ENCODE measurements at regions not wholly inside any gene's neighbourhood (a gene's known extent, or its start where the extent isn't known, plus 50 kb on each side); places are given as distances from the start of the nearest gene placed in this dataset.
"Not testable (repeated sequence)": the region's sequence is repeated elsewhere in the genome, so short reads cannot be mapped to it uniquely, and the experiment has no call there.

DNA sequence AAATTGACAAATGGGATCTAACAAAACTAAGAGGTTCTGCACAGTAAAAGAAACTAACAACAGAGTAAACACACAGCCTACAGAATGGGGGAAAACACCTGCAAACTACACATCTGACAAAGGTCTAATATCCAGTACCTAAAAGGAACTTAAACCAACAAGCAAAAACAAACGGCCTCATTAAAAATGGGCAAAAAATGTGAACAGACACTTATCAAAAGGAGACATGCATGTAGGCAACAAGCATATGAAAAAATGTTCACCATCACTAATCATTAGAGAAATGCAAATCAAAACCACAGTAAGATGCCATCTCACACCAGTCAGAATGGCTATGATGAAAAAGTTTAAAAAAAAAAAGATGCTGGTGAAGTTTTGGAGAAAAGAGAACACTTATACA, 197.4 kb downstream of the KBTBD2 start:
- Histone ChIP-seq H3K36me3 (no peaks in the 10 kb centered on the region), H3K27ac (no peak overlapping the region), H3K9me3 (no peaks in the 10 kb centered on the region), H3K27me3 (no peaks in the 10 kb centered on the region), H3K4me3 (no peak overlapping the region), H3K4me1 (peaks cover 7% of the 10 kb centered on the region)
- TF ChIP-seq EP300 (IDR thresholded peaks at IDR 0.05) (no peak), POLR2AphosphoS5 (IDR thresholded peaks at IDR 0.05) (no peak), POLR2A (IDR thresholded peaks at IDR 0.05) (no peak)
- TF ChIP-seq, protein P1, sequence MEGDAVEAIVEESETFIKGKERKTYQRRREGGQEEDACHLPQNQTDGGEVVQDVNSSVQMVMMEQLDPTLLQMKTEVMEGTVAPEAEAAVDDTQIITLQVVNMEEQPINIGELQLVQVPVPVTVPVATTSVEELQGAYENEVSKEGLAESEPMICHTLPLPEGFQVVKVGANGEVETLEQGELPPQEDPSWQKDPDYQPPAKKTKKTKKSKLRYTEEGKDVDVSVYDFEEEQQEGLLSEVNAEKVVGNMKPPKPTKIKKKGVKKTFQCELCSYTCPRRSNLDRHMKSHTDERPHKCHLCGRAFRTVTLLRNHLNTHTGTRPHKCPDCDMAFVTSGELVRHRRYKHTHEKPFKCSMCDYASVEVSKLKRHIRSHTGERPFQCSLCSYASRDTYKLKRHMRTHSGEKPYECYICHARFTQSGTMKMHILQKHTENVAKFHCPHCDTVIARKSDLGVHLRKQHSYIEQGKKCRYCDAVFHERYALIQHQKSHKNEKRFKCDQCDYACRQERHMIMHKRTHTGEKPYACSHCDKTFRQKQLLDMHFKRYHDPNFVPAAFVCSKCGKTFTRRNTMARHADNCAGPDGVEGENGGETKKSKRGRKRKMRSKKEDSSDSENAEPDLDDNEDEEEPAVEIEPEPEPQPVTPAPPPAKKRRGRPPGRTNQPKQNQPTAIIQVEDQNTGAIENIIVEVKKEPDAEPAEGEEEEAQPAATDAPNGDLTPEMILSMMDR (IDR thresholded peaks at IDR 0.05): no peak
- 88% methylated on average over 1 of the region's 1 CpG for WGBS
- no peak for DNase-seq (ENCODE audit: low spot score in 2 of 2)

DNA sequence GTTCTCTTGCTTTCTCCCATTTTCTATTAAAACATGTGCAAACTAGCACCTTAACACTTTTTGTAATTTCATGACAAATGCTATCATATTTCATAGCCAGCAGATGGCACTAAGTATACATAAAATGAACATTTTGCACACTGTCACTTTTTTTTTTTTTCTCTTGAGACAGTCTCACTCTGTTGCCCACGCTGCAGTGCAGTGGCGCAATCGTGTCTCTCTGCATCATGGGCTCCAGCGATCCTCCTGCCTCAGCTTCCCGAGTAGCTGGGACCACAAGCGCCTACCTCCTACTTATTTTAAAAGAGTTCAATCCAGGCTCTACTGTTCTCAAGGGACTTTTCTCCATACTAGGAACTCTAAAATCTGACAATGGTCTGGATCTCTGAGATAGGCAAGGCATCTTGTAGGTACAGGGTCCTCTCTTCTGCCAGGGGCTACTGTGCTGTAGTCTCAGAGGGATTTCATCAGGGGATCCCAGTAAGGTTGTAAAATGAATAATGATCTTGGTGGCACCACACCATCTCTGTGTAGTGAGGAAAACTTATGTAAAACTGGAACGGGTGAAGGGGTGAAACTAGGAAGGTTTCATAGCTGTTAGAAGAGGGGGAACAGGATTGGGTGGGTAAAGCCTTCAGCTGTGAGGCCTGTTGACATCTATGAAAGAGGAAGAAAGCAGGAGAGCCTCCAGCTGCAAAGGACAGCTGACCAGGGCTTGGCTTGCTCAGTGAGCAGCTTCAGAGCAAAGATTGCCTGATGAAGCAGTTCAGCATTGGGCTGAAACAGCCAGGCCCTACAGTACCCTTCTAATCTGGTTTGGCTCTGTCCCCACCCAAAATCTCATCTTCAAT, 196.9 kb downstream of the AVL9 start:
- DNase-seq (ENCODE audit: low spot score in 2 of 2); H3K36me3 ChIP-seq; H3K4me1 ChIP-seq; H3K27ac ChIP-seq; H3K9me3 ChIP-seq; H3K27me3 ChIP-seq; H3K4me3 ChIP-seq: not testable (repeated sequence)
- 16% methylated on average over 7 of the region's 7 CpGs for WGBS

DNA sequence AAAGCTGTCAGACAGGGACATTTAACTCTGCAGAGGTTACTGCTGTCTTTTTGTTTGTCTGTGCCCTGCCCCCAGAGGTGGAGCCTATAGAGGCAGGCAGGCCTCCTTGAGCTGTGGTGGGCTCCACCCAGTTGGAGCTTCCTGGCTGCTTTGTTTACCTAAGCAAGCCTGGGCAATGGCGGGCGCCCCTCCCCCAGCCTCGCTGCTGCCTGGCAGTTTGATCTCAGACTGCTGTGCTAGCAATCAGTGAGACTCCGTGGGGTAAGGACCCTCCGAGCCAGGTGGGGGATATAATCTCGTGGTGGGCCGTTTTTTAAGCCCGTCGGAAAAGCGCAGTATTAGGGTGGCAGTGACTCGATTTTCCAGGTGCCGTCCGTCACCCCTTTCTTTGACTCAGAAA, 192.8 kb downstream of the AVL9 start:
- H3K9me3 ChIP-seq; H3K27me3 ChIP-seq; H3K36me3 ChIP-seq; H3K4me3 ChIP-seq; DNase-seq (ENCODE audit: low spot score in 2 of 2); H3K27ac ChIP-seq; H3K4me1 ChIP-seq: not testable (repeated sequence)
- WGBS: 93% methylated on average over 13 of the region's 13 CpGs

DNA sequence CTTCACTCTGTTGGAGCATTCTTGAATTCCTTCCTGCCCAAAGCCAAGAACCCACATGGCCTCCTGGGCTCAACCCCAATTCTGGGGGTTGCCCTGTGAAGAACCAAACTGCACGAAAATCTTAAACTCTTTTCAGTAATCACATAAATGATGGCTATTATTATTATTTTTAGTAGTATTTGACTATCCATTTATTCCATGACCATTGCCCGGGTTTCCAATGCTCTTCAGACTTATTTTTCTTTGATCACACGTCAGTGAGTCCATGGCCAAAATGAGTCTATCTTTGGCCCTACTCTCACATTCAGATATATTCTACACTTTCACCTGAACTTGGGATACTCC, 185.9 kb downstream of the AVL9 start:
- no peak overlapping the region for H3K4me3 ChIP-seq
- H3K9me3 ChIP-seq: no peaks in the 10 kb centered on the region
- H3K27me3 ChIP-seq: no peaks in the 10 kb centered on the region
- 44% methylated on average over 3 of the region's 3 CpGs for WGBS
- H3K4me1 ChIP-seq: no peaks in the 10 kb centered on the region
- DNase-seq (ENCODE audit: low spot score in 2 of 2): no peak
- no peak for TF ChIP-seq POLR2A (IDR thresholded peaks at IDR 0.05)
- no peak for TF ChIP-seq POLR2AphosphoS5 (IDR thresholded peaks at IDR 0.05)
- TF ChIP-seq, protein P1 (IDR thresholded peaks at IDR 0.05): no peak
- TF ChIP-seq EP300 (IDR thresholded peaks at IDR 0.05): no peak
- H3K27ac ChIP-seq: no peak overlapping the region
- H3K36me3 ChIP-seq: no peaks in the 10 kb centered on the region

DNA sequence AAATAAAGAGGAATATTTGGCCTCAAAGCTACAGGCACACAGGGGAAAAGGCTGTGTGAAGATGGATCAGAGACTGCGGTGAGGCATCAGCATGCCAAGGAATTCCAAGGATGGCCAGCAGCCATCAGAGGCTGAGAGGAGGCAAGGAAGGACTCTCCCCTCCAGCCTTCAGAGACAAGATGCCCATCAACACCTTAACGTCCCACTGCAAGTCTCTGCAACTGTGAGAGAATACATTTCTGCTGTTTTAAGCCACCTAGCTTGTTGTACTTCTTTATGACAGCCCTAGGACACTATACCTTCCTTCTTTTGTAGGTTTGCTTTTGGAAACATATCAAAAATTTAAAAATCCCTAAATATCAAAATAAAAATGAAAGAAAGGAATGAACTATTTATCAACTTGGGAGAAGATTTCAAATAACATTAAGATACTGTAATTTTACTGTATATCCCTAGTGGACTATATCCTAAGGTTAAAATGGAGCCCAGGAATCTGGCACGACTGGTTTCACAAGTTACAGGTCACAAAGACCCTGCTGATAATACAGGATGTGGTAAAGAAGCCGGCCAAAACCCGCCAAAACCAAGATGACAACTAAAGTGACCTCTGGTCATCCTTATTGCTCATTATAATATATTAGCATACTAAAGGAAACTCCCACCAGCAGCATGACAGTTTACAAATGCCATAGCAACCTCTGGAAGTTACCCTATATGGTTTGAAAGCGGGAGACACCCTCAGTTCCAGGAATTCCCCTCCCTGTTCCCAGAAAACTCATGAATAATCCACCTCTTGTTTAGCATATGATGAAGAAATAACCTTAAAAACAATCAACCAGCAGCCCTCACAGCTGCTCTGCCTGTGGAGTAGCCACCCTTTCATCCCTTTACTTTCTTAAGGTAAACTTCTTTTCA, 185.2 kb downstream of the AVL9 start:
- Histone ChIP-seq H3K27me3 (no peaks in the 10 kb centered on the region), H3K36me3 (no peaks in the 10 kb centered on the region), H3K4me1 (no peaks in the 10 kb centered on the region), H3K27ac (no peak overlapping the region), H3K4me3 (no peak overlapping the region), H3K9me3 (no peaks in the 10 kb centered on the region)
- TF ChIP-seq EP300 (IDR thresholded peaks at IDR 0.05) (no peak), POLR2A (IDR thresholded peaks at IDR 0.05) (no peak), POLR2AphosphoS5 (IDR thresholded peaks at IDR 0.05) (no peak)
- TF ChIP-seq, protein P1 (IDR thresholded peaks at IDR 0.05): no peak
- no peak for DNase-seq (ENCODE audit: low spot score in 2 of 2)
- 36% methylated on average over 6 of the region's 6 CpGs for WGBS

DNA sequence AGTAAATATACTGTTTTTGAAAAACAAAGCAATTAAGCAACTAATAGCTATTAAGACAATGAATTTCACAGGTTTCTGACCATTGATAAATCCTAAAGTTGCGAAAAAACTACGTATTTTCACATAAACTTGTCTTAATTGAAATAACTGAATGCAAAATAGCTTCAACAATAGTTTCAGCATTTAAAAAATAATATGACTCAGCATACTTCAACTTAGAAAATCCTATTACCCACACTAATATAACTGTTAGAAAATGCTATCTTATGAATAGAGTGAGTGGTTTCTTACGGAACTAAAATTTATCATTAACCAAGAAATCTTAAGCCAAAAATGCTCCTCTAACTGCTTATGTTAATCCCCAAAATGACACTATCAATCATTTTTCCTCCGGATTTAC, 183.9 kb downstream of the AVL9 start:
- H3K36me3 ChIP-seq: no peaks in the 10 kb centered on the region
- DNase-seq (ENCODE audit: low spot score in 2 of 2): no peak
- no peak overlapping the region for H3K27ac ChIP-seq
- no peaks in the 10 kb centered on the region for H3K4me1 ChIP-seq
- no peak overlapping the region for H3K4me3 ChIP-seq
- 92% methylated on average over 4 of the region's 4 CpGs for WGBS
- no peaks in the 10 kb centered on the region for H3K27me3 ChIP-seq
- no peak for TF ChIP-seq POLR2AphosphoS5 (IDR thresholded peaks at IDR 0.05)
- no peaks in the 10 kb centered on the region for H3K9me3 ChIP-seq
